ENCODE measurements at regions not wholly inside any gene's neighbourhood (a gene's known extent, or its start where the extent isn't known, plus 50 kb on each side); places are given as distances from the start of the nearest gene placed in this dataset.

- H3K27me3 ChIP-seq (ENCODE audit: control insufficient read depth, insufficient read depth, low read length, poor library complexity, severe bottlenecking), result no peaks in the 10 kb centered on the region
- no peaks in the 10 kb centered on the region for H3K36me3 Mint-ChIP-seq (ENCODE audit: low read depth)
- H3K27me3 Mint-ChIP-seq (ENCODE audit: insufficient read depth), result no peaks in the 10 kb centered on the region
- H3K36me3 ChIP-seq (ENCODE audit: control insufficient read depth, insufficient read depth, low read length), result no peaks in the 10 kb centered on the region
- H3K9me3 ChIP-seq (ENCODE audit: control insufficient read depth, low read length), result no peaks in the 10 kb centered on the region
- DNase-seq, result no peak
- H3K4me1 ChIP-seq (ENCODE audit: control insufficient read depth, insufficient read depth, low read length), result no peaks in the 10 kb centered on the region
- no peaks in the 10 kb centered on the region for H3K9me3 Mint-ChIP-seq
- no peak for TF ChIP-seq CTCF (conservative IDR thresholded peaks at IDR 0.05)
- H3K27ac Mint-ChIP-seq, result no peak overlapping the region
- H3K4me3 Mint-ChIP-seq, result no peak overlapping the region
- no peak overlapping the region for H3K27ac ChIP-seq (ENCODE audit: low read depth, low read length)
- no peaks in the 10 kb centered on the region for H3K4me1 Mint-ChIP-seq
- H3K4me3 ChIP-seq (ENCODE audit: low read length), result no peak overlapping the region
- no peak overlapping the region for H3K9ac ChIP-seq (ENCODE audit: extremely low read depth, low read length, poor library complexity, severe bottlenecking)
- WGBS, 2 experiments (ENCODE audit: insufficient coverage in 1 of 2, insufficient read length in 1 of 2), result 86% methylated on average over 1 of the region's 2 CpGs; no CpG with 5 or more reads in 1 of the 2 experiments
Measured at GRCh38 chr5:105817914-105818313, 1852.8 kb downstream of the EFNA5 start.

GRCh38 chr5:105817416-105817815 is 1853.3 kb downstream of the EFNA5 start:
- Mint-ChIP-seq H3K4me3 (no peak overlapping the region), H3K27ac (no peak overlapping the region), H3K4me1 (no peaks in the 10 kb centered on the region), H3K9me3 (no peaks in the 10 kb centered on the region), H3K27me3 (ENCODE audit: insufficient read depth) (no peaks in the 10 kb centered on the region), H3K36me3 (ENCODE audit: low read depth) (no peaks in the 10 kb centered on the region)
- no peak overlapping the region for H3K27ac ChIP-seq (ENCODE audit: low read depth, low read length)
- no peak overlapping the region for H3K4me3 ChIP-seq (ENCODE audit: low read length)
- no peaks in the 10 kb centered on the region for H3K4me1 ChIP-seq (ENCODE audit: control insufficient read depth, insufficient read depth, low read length)
- no peak for DNase-seq
- H3K36me3 ChIP-seq (ENCODE audit: control insufficient read depth, insufficient read depth, low read length), result no peaks in the 10 kb centered on the region
- H3K9me3 ChIP-seq (ENCODE audit: control insufficient read depth, low read length), result no peaks in the 10 kb centered on the region
- H3K9ac ChIP-seq (ENCODE audit: extremely low read depth, low read length, poor library complexity, severe bottlenecking), result no peak overlapping the region
- 93 to 94% methylated on average over 3 of the region's 3 CpGs for WGBS, 2 experiments (ENCODE audit: insufficient coverage in 1 of 2, insufficient read length in 1 of 2)
- H3K27me3 ChIP-seq (ENCODE audit: control insufficient read depth, insufficient read depth, low read length, poor library complexity, severe bottlenecking), result no peaks in the 10 kb centered on the region
- no peak for TF ChIP-seq CTCF (conservative IDR thresholded peaks at IDR 0.05)

- Histone ChIP-seq H3K9ac (ENCODE audit: extremely low read depth, low read length, poor library complexity, severe bottlenecking) (no peak overlapping the region), H3K27ac (ENCODE audit: low read depth, low read length) (no peak overlapping the region), H3K4me1 (ENCODE audit: control insufficient read depth, insufficient read depth, low read length) (no peaks in the 10 kb centered on the region), H3K36me3 (ENCODE audit: control insufficient read depth, insufficient read depth, low read length) (no peaks in the 10 kb centered on the region), H3K27me3 (ENCODE audit: control insufficient read depth, insufficient read depth, low read length, poor library complexity, severe bottlenecking) (no peaks in the 10 kb centered on the region), H3K9me3 (ENCODE audit: control insufficient read depth, low read length) (no peaks in the 10 kb centered on the region), H3K4me3 (ENCODE audit: low read length) (no peak overlapping the region)
- H3K9me3 Mint-ChIP-seq, result no peaks in the 10 kb centered on the region
- no peak overlapping the region for H3K27ac Mint-ChIP-seq
- H3K4me3 Mint-ChIP-seq, result no peak overlapping the region
- H3K4me1 Mint-ChIP-seq, result no peaks in the 10 kb centered on the region
- no CpG with 5 or more reads among the region's 1 CpG for WGBS, 2 experiments (ENCODE audit: insufficient coverage in 1 of 2, insufficient read length in 1 of 2)
- H3K27me3 Mint-ChIP-seq (ENCODE audit: insufficient read depth), result no peaks in the 10 kb centered on the region
- no peaks in the 10 kb centered on the region for H3K36me3 Mint-ChIP-seq (ENCODE audit: low read depth)
- DNase-seq, result no peak
- no peak for TF ChIP-seq CTCF (conservative IDR thresholded peaks at IDR 0.05)
Measured at GRCh38 chr5:105816961-105817360, 1853.8 kb downstream of the EFNA5 start.

Measured in endodermal cell (in vitro differentiated cells).